ENCODE measurements at regions not wholly inside any gene's neighbourhood (a gene's known extent, or its start where the extent isn't known, plus 50 kb on each side); places are given as distances from the start of the nearest gene placed in this dataset.

- TF ChIP-seq EZH2phosphoT487 (IDR thresholded peaks at IDR 0.05; ENCODE audit: borderline replicate concordance, low read depth, low read length): no peak
- TF ChIP-seq, protein P1, sequence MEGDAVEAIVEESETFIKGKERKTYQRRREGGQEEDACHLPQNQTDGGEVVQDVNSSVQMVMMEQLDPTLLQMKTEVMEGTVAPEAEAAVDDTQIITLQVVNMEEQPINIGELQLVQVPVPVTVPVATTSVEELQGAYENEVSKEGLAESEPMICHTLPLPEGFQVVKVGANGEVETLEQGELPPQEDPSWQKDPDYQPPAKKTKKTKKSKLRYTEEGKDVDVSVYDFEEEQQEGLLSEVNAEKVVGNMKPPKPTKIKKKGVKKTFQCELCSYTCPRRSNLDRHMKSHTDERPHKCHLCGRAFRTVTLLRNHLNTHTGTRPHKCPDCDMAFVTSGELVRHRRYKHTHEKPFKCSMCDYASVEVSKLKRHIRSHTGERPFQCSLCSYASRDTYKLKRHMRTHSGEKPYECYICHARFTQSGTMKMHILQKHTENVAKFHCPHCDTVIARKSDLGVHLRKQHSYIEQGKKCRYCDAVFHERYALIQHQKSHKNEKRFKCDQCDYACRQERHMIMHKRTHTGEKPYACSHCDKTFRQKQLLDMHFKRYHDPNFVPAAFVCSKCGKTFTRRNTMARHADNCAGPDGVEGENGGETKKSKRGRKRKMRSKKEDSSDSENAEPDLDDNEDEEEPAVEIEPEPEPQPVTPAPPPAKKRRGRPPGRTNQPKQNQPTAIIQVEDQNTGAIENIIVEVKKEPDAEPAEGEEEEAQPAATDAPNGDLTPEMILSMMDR (conservative IDR thresholded peaks at IDR 0.05; ENCODE audit: low read length): no peak
These were observed 73.5 kb upstream of the IRS2 start for GRCh38 chr13:109859898-109860297.
